Activated T-cell treated with anti-CD3 and anti-CD28 coated beads, Interleukin-2, amount 50 U/mL, for 48 hours (primary cell): ENCODE measurements at regions not wholly inside any gene's neighbourhood (a gene's known extent, or its start where the extent isn't known, plus 50 kb on each side); places are given as distances from the start of the nearest gene placed in this dataset.

Experiments used
- DNase-seq, 2 experiments: peaks; one replicate each; pipeline ENCODE4 v3.0.0-alpha.2; 2020

GRCh38 chr13:50588491-50589130, 254.9 kb downstream of the DLEU7 start:
- no peak for DNase-seq

GRCh38 chr13:50589139-50589538, 254.4 kb downstream of the DLEU7 start:
- no peak for DNase-seq

GRCh38 chr13:50589651-50590054, 253.8 kb downstream of the DLEU7 start:
- DNase-seq: no peak

DNA sequence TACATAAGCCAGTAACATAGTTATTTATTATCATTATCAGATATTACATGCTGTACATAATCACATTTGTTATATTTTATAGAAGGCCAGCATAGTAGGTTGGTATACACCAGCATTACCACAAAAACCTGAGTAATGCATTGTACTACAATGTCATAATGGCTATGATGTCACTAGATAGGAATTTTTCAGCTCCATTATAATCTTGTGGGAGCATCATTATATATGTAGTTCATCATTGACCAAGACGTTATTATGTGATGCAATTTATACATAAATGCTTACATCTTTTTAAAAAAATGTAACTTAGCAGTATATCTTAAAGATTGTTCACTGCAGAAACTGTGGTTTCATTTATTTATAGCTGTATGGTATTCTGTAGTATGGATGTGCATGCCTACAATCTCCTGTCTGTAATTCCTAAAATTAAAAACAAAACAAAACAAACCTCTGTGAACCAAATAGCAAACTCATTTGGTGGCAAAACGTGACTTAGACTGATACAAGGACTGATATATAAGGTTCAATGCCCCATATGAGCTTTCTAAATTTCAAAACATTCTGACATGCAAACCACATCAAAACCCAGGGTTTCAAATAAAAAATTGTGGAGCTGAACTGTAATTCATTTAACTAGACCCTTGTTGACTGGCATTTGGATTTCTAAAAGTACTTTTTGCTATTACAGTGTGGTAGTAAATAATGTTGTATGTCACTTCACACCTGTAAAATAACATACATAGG, 250.9 kb downstream of the DLEU7 start:
- DNase-seq: no peak

- no peak for DNase-seq
These were observed 250.3 kb downstream of the DLEU7 start for GRCh38 chr13:50593207-50593606.

DNA sequence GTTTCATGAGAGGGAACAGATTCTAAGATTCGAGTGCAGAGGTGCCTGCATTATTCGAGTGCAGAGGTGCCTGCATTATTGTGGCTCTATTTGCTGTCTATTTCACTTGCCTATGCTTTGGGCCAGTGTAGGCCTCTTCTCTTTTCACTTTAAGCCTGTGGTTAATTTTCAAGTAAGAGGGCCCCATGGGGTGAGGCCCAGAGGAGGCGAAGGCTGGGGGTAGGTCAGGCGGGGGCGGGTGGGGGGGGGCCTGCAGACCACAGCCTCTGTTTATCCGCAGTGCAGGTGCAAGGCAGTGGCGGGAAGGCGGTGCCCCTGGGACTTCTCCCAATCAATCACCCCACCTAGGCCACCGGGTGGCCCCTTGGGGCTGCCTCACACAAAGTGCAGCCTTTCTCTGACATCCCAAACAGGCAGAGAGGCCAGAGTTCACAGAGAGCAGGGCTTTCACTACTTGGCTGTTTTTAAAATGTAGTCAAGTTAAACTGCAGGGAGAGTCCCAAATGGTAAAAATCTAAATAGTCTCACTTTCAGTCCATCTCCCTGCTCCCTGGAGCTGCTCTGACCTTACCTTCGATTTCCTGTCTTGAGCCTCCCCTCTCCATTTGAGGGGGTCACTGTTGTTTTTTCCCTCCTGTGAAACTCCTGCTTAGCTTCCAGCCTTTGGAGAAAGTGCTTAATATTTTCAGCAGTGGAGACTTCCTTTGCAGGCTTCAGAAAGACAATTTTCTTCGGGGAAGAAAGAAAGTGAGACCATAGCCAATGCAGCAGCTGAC, 249.0 kb downstream of the DLEU7 start:
- peak; percentile 51 to 61 for DNase-seq

DNA sequence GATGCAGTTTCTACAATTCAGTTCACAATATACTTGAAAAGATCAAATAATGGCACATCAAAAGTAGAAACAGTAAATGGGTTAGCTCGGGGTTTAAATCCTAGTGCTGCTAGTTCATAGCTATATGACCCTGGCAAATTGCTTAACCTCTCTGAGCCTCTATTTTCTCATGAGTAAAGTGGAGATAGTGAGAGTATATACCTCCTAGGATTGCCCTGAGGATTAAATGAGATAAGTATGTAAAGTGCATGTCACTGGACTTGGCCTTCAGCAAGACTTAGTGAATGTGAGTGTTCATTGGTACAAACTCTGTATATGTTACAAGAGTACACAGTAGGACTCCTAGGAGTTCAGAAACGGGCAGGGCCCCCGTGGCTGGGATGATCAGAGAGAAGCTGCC, 248.3 kb downstream of the DLEU7 start:
- no peak for DNase-seq

- DNase-seq: no peak
These were observed 247.3 kb downstream of the DLEU7 start for GRCh38 chr13:50596156-50596555.

DNA sequence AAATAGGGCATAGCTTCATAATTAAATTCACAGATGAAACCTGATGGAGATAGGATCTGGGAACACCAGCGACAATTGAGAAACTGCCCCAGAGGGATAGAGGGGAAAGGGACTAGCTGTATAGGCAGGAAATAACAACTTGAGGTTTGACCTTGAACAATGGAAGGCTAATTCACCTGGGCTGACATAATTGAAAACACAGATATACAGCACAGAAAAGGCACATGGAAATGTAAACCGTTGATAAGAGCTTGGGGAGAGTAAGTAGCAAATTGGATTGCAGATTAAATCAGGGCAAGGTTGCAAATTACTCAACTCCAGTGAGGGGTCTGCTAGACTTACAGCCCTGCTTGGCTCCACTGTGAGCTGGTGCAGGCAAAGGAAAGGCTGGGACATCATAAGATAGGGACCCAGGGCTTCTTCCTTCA, 246.7 kb downstream of the DLEU7 start:
- no peak for DNase-seq

DNA sequence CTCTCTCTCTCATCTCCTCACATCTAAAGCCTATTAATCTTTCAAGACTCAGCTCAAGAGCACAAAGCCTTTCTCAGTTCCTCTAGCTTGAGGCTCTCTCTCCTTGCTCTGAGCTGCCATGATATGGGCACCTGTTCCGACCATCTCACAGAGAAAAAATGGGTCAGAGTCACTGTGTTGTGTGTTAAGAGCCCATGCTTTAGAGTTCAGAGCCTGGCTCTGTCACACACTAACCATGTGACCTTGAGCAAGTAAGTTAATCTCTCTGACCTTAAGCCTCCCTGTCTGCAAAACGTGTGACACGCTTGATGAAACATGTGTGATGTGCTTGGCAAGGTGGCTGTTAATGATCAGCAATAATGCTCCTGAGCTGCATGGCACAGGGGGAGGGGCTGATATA, 245.2 kb downstream of the DLEU7 start:
- DNase-seq: no peak

- DNase-seq: no peak
These were observed 244.4 kb downstream of the DLEU7 start for GRCh38 chr13:50599046-50599445.

DNA sequence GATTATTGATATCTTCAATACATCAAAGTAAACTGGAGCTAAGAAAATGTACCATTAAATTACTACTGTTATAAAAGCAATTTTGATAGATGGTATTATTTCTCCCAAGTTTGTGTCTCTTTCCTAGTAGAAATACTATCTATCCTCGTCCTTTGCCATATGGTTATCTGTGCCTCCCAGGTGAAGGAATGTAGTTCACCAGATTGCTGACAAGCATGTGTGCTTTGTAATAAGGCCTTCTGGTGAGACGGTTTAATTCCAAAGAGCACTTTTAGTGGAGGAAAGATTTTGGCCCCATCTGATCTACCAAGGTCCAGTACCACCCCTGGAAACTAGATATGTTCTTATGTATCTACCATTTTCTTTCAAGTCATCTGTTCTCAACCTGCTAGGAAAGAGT, 243.6 kb downstream of the DLEU7 start:
- no peak for DNase-seq

DNA sequence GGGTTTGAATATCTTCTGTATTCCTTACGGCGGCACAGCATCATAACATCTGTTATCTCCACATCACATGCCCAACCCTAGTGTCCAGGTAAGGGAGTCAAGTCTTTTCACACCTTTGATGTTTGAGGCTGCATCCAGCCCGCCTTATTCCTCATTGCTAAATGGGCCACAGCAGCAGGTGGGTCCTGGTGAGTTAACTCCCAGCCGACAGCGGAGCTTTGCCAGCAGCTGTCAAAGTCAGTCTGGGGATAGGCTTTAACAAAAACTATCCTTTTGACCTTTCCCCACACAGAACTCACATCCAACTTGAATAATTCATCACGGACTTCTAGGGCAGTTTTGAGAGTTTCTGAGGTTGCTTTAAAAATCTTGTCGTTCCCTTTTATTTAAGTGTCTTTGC, 235.1 kb downstream of the DLEU7 start:
- no peak for DNase-seq

GRCh38 chr13:50609011-50609410, 234.5 kb downstream of the DLEU7 start:
- DNase-seq: no peak

GRCh38 chr13:50610238-50610637, 233.3 kb downstream of the DLEU7 start:
- no peak for DNase-seq

DNA sequence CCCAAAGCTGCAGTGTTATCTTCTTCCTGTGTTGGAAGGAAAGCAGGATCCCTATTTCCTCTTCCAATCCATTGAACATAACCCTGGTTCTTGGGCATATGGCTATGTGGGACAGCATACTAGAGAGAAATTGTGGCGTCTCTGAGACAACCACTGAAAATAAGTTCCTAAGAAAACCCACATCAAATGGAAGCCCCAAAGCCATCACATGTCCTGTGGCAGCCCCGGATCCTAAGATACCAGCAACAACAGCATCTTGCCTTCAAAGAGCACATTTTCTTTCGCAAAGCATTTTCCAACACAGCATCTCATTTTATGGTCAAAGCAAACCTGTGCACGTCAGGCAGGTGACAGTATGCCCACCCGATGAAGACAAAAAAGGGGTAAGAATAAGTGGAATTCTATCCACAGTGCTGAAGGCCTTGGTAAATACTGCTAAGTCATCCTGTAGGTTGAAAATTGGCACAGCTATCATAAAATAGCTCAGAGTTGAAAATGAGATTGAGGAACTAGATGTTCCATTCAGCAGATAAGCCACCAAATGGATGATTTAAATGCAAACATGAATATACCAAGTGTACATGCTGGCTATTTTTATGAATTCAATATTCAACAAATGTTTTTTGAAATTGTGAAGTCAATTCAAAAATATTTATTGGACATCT, 232.2 kb downstream of the DLEU7 start:
- no peak for DNase-seq

DNA sequence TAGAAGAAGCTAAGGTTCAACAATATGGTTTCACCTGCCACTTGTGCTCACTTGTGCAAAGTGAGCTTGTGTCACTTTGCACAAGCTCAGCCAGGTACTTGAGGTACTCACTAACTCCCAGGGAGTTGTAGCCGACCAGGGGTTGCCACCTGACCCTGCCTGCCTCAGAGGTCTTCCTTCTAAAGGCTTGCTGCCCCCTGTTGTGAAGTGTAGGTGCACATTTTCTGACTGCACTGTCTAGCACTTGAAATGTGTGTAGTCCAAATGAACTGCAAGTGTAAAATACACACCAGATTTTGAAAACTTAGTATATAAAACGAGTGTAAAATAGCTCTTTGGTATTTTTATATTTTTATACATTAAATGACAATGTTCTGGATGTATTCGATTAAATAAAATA, 230.8 kb downstream of the DLEU7 start:
- no peak for DNase-seq

GRCh38 chr13:50613356-50613831, 230.1 kb downstream of the DLEU7 start:
- no peak for DNase-seq

- no peak for DNase-seq
These were observed 228.3 kb downstream of the DLEU7 start for GRCh38 chr13:50615234-50615633.

DNA sequence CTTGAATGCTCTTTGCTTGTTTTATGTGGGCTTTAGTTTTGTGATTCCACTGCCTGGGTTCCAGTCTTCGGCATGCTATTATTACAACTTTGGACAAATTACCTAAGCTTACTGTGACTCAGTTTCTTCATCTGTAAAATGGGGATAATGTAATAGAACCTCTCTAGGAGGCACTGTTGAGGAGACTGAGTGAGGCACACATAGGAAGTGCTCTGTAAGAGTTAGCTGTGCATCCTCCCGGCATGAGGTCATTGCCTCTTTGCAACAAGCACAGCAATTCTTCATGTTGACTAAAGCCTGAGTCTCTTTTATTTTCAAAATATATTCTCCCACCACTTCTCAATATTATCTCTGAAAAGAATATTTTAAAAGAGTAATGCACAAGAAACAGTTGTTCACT, 227.4 kb downstream of the DLEU7 start:
- no peak for DNase-seq

DNA sequence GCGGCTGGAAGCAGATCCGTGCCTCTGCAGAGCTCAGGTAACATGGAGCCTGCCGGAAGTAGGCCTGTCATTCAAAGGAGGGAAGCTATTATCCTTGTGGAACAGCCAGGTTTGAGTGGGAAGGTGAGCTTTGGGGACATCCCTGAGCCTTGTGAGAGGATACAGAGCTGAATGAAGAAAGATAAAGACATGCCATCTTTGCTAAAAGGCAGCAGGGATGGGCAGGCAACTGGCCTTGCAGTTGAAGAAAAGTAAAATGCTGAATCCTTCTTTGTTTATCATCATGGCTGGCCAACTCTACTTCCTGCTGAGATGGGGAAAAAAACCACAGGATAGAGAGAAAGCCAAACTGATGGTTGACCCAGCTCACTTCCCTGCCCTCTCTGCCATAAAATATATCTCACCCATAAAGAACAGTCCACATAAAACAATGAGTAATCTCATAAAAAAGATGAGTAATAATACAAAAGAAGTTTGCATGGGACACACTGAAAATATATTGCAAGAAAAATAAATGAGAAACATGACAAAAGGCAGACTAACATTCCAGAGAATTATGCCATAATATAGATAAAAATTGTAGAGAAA, 226.3 kb downstream of the DLEU7 start:
- no peak for DNase-seq

DNA sequence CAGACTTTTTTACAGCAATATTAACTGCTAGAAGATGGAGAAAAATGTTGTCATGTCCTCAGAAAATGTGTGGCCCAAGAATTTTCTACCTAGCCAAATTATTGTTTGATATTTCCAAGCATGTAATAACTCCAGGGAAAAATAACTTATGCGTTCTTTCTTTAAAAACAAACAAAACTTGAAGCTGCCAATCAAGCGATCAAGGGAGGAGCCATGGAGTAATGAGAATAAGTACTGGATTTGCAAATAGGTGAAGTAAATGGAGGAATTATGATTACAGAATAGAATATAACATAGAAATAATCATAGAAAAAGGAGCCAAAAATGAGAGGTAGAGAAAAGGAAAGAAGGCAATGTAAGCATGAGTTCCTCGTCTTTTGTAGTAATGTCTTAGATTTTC, 225.3 kb downstream of the DLEU7 start:
- no peak for DNase-seq

DNA sequence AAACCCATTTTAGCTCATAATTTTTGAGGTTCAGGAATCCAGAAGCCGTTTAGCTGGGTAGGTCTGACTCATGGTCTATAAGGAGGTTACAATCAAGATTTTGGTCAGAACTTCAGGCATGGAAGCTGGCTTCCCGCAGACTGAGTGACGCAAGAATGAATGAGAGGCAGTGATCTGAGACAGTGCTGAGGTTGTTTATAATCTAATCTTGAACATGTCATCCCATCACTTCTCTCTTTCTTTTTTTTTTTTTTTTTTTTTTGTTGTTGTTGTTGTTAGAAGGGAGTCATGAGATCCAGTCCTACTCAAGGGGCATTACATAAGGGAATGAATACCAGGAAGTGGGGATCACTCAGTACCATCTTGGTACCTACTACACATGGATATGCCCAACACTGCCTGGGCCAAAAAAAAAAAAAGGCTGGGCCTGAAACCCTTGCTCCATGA, 217.4 kb downstream of the DLEU7 start:
- DNase-seq: no peak
